Activated naive CD4-positive, alpha-beta T cell treated with anti-CD3 and anti-CD28 coated beads, Interleukin-2, amount 10 ng/mL, durations not matched to agents 7 days and 5 days (primary cell): ENCODE measurements at regions not wholly inside any gene's neighbourhood (a gene's known extent, or its start where the extent isn't known, plus 50 kb on each side); places are given as distances from the start of the nearest gene placed in this dataset.

Experiments
- CTCF ChIA-PET: fragments of 350-600 bp; sonication (Branson Sonifier 250); formaldehyde crosslinking; loops from one replicate; lab custom pipeline; 2021; ENCODE audit warnings: antibody characterized with exemption; lab: Charles Lee
- DNase-seq: peaks from one replicate; pipeline ENCODE4 v3.0.0-alpha.2; 2020
- H3K27ac Mint-ChIP-seq: one replicate; pipeline ENCODE4 v1.8.0; 2021; ENCODE audit warnings: mild to moderate bottlenecking, moderate library complexity, mixed read lengths
- H3K27me3 Mint-ChIP-seq: one replicate; pipeline ENCODE4 v1.8.0; 2021; ENCODE audit warnings: mild to moderate bottlenecking, mixed read lengths
- H3K36me3 Mint-ChIP-seq: one replicate; pipeline ENCODE4 v1.8.0; 2021; ENCODE audit warnings: mixed read lengths
- H3K4me1 Mint-ChIP-seq: one replicate; pipeline ENCODE4 v1.8.0; 2021; ENCODE audit warnings: mixed read lengths
- H3K4me3 Mint-ChIP-seq: one replicate; pipeline ENCODE4 v1.8.0; 2021; ENCODE audit warnings: mild to moderate bottlenecking, moderate library complexity, mixed read lengths
- H3K9me3 Mint-ChIP-seq: one replicate; pipeline ENCODE4 v1.8.0; 2021; ENCODE audit warnings: mixed read lengths

GRCh38 chr1:115192200-115192767 lies 103.0 kb upstream of the TSPAN2 start:
- peaks cover 13% of the 10 kb centered on the region for H3K27me3 Mint-ChIP-seq
- no peak overlapping the region for H3K4me3 Mint-ChIP-seq
- CTCF ChIA-PET, result no interaction called here
- no peak overlapping the region for H3K27ac Mint-ChIP-seq
- no peaks in the 10 kb centered on the region for H3K36me3 Mint-ChIP-seq
- DNase-seq, result no peak
- H3K4me1 Mint-ChIP-seq, result no peaks in the 10 kb centered on the region
- no peaks in the 10 kb centered on the region for H3K9me3 Mint-ChIP-seq

- Mint-ChIP-seq H3K9me3 (no peaks in the 10 kb centered on the region), H3K4me3 (no peak overlapping the region), H3K27ac (no peak overlapping the region), H3K27me3 (peaks cover 11% of the 10 kb centered on the region), H3K4me1 (no peaks in the 10 kb centered on the region), H3K36me3 (no peaks in the 10 kb centered on the region)
- DNase-seq, result no peak
- CTCF ChIA-PET, result no interaction called here
These were observed 102.4 kb upstream of the TSPAN2 start for GRCh38 chr1:115191691-115192090.

GRCh38 chr1:115190540-115191170 lies 101.4 kb upstream of the TSPAN2 start:
- Mint-ChIP-seq H3K27me3 (peaks cover 10% of the 10 kb centered on the region), H3K4me3 (no peak overlapping the region), H3K27ac (no peak overlapping the region), H3K9me3 (no peaks in the 10 kb centered on the region), H3K4me1 (no peaks in the 10 kb centered on the region), H3K36me3 (no peaks in the 10 kb centered on the region)
- no peak for DNase-seq
- CTCF ChIA-PET, result interaction anchor here (0.5 to 1.1 kb wide), 2 partner anchors 52 to 516 kb away, joined by 3 to 5 read pairs; no protein-coding TSS in a partner anchor

- Mint-ChIP-seq H3K27me3 (peaks cover 10% of the 10 kb centered on the region), H3K36me3 (no peaks in the 10 kb centered on the region), H3K9me3 (no peaks in the 10 kb centered on the region), H3K27ac (no peak overlapping the region), H3K4me3 (no peak overlapping the region), H3K4me1 (no peaks in the 10 kb centered on the region)
- no peak for DNase-seq
- CTCF ChIA-PET, result interaction anchor here (1.1 kb wide), 1 partner anchor 52 kb away, joined by 3 read pairs; no protein-coding TSS in a partner anchor
These were observed 100.7 kb upstream of the TSPAN2 start for GRCh38 chr1:115189814-115190539.

- H3K4me1 Mint-ChIP-seq, result no peaks in the 10 kb centered on the region
- H3K27me3 Mint-ChIP-seq, result peaks cover 4% of the 10 kb centered on the region
- no peak for DNase-seq
- H3K36me3 Mint-ChIP-seq, result no peaks in the 10 kb centered on the region
- no peak overlapping the region for H3K4me3 Mint-ChIP-seq
- no peaks in the 10 kb centered on the region for H3K9me3 Mint-ChIP-seq
- H3K27ac Mint-ChIP-seq, result no peak overlapping the region
- CTCF ChIA-PET, result no interaction called here
These were observed 99.5 kb upstream of the TSPAN2 start for GRCh38 chr1:115188680-115189395.

GRCh38 chr1:115186711-115187265 lies 97.5 kb upstream of the TSPAN2 start:
- DNase-seq, result no peak
- Mint-ChIP-seq H3K27me3 (peaks cover 4% of the 10 kb centered on the region), H3K4me1 (no peaks in the 10 kb centered on the region), H3K27ac (no peak overlapping the region), H3K36me3 (no peaks in the 10 kb centered on the region), H3K4me3 (no peak overlapping the region), H3K9me3 (no peaks in the 10 kb centered on the region)
- CTCF ChIA-PET, result interaction anchor here (1.6 kb wide), 1 partner anchor 47 kb away, joined by 6 read pairs; no protein-coding TSS in a partner anchor

- CTCF ChIA-PET, result no interaction called here
- DNase-seq, result no peak
- Mint-ChIP-seq H3K4me3 (no peak overlapping the region), H3K4me1 (no peaks in the 10 kb centered on the region), H3K36me3 (no peaks in the 10 kb centered on the region), H3K27ac (no peak overlapping the region), H3K9me3 (no peaks in the 10 kb centered on the region), H3K27me3 (peaks cover 4% of the 10 kb centered on the region)
These were observed 96.0 kb upstream of the TSPAN2 start for GRCh38 chr1:115185336-115185735.

DNA sequence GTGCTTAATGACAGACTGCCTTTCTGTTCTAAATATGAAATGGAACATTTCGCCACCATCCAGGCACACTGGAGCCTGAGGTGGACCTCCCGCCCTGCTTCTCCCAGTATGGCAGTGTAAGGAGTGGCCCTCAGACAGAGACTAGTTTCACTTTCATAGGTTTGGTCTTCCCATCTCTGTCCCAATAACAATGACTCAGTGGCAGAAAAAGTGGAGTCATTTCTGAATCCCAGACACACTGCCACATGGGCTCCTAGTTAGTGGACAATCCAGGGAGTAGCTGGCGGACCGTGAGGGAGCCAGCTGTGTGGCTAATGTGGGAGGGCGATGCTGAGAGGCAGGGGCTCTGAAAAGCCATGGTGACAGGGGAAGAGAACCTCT lies 95.6 kb upstream of the TSPAN2 start:
- Mint-ChIP-seq H3K27ac (no peak overlapping the region), H3K9me3 (no peaks in the 10 kb centered on the region), H3K4me3 (no peak overlapping the region), H3K36me3 (no peaks in the 10 kb centered on the region), H3K27me3 (peaks cover 4% of the 10 kb centered on the region), H3K4me1 (no peaks in the 10 kb centered on the region)
- CTCF ChIA-PET, result no interaction called here
- no peak for DNase-seq

DNA sequence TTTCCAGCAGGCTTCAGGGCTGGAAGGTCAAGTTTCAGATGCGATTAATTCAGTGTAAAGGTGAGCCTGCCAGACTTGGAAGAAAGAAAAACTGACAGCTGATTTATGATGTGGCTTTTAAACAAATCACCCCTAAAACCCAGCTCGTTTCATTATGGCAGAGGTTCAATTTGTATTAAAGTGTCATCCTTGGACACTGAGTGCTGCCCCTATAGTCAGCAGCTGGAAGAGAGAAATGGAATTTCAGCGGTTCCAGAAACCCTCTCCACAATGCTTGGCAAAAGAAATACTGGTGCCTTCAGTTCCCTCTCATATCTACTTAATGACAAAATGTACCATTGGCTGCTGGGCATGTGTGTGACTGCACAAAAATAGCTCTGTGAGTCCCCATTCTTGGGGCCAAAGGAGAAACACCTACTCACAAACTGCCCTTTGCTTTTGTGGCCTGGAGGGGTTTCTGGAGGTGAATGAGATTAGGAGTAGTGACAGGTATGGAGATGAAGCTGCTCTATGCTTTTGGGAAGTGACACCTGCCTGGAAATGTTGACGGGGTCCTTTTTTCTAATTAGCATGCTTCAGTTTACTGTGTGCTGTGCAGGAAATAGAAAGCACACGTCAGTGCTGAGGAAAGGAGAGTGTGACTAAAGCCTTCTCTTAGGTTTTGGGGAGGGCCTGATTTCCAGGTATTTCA lies 95.1 kb upstream of the TSPAN2 start:
- CTCF ChIA-PET, result interaction anchor here (0.9 kb wide), 1 partner anchor 11 kb away, joined by 3 read pairs; no protein-coding TSS in a partner anchor
- Mint-ChIP-seq H3K36me3 (no peaks in the 10 kb centered on the region), H3K4me3 (no peak overlapping the region), H3K27me3 (peaks cover 4% of the 10 kb centered on the region), H3K9me3 (no peaks in the 10 kb centered on the region), H3K27ac (no peak overlapping the region), H3K4me1 (no peaks in the 10 kb centered on the region)
- DNase-seq, result no peak

GRCh38 chr1:115183721-115184259 lies 94.5 kb upstream of the TSPAN2 start:
- Mint-ChIP-seq H3K4me3 (no peak overlapping the region), H3K9me3 (no peaks in the 10 kb centered on the region), H3K27ac (no peak overlapping the region), H3K27me3 (peaks cover 4% of the 10 kb centered on the region), H3K36me3 (no peaks in the 10 kb centered on the region), H3K4me1 (no peaks in the 10 kb centered on the region)
- CTCF ChIA-PET, result interaction anchor here (0.9 kb wide), 1 partner anchor 11 kb away, joined by 3 read pairs; no protein-coding TSS in a partner anchor
- DNase-seq, result no peak

- DNase-seq, result no peak
- CTCF ChIA-PET, result interaction anchor here (0.9 kb wide), 1 partner anchor 10 kb away, joined by 3 read pairs; no protein-coding TSS in a partner anchor
- Mint-ChIP-seq H3K27me3 (peaks cover 4% of the 10 kb centered on the region), H3K36me3 (no peaks in the 10 kb centered on the region), H3K9me3 (no peaks in the 10 kb centered on the region), H3K27ac (no peak overlapping the region), H3K4me3 (no peak overlapping the region), H3K4me1 (no peaks in the 10 kb centered on the region)
These were observed 93.9 kb upstream of the TSPAN2 start for GRCh38 chr1:115183158-115183557.

- no peak overlapping the region for H3K4me3 Mint-ChIP-seq
- no peaks in the 10 kb centered on the region for H3K36me3 Mint-ChIP-seq
- H3K9me3 Mint-ChIP-seq, result no peaks in the 10 kb centered on the region
- DNase-seq, result no peak
- H3K27ac Mint-ChIP-seq, result no peak overlapping the region
- no peaks in the 10 kb centered on the region for H3K27me3 Mint-ChIP-seq
- CTCF ChIA-PET, result no interaction called here
- no peaks in the 10 kb centered on the region for H3K4me1 Mint-ChIP-seq
These were observed 92.9 kb upstream of the TSPAN2 start for GRCh38 chr1:115182012-115182715.

- no peak overlapping the region for H3K27ac Mint-ChIP-seq
- CTCF ChIA-PET, result interaction anchor here (1.0 kb wide), 1 partner anchor 43 kb away, joined by 5 read pairs; no protein-coding TSS in a partner anchor
- no peaks in the 10 kb centered on the region for H3K4me1 Mint-ChIP-seq
- DNase-seq, result no peak
- no peaks in the 10 kb centered on the region for H3K9me3 Mint-ChIP-seq
- no peaks in the 10 kb centered on the region for H3K27me3 Mint-ChIP-seq
- no peak overlapping the region for H3K4me3 Mint-ChIP-seq
- no peaks in the 10 kb centered on the region for H3K36me3 Mint-ChIP-seq
These were observed 91.9 kb upstream of the TSPAN2 start for GRCh38 chr1:115181231-115181630.
